ENCODE measurements at regions not wholly inside any gene's neighbourhood (a gene's known extent, or its start where the extent isn't known, plus 50 kb on each side); places are given as distances from the start of the nearest gene placed in this dataset.

GRCh38 chr6:167676000-167676665 is 150.6 kb upstream of the AFDN start:
- no peak for TF ChIP-seq CTCF (IDR thresholded peaks at IDR 0.05)
- TF ChIP-seq POLR2AphosphoS5 (IDR thresholded peaks at IDR 0.05) = peak in 1 of 4 donors; percentile 43
- no peak for TF ChIP-seq POLR2A (IDR thresholded peaks at IDR 0.05)
